ENCODE measurements at regions not wholly inside any gene's neighbourhood (a gene's known extent, or its start where the extent isn't known, plus 50 kb on each side); places are given as distances from the start of the nearest gene placed in this dataset.

DNA sequence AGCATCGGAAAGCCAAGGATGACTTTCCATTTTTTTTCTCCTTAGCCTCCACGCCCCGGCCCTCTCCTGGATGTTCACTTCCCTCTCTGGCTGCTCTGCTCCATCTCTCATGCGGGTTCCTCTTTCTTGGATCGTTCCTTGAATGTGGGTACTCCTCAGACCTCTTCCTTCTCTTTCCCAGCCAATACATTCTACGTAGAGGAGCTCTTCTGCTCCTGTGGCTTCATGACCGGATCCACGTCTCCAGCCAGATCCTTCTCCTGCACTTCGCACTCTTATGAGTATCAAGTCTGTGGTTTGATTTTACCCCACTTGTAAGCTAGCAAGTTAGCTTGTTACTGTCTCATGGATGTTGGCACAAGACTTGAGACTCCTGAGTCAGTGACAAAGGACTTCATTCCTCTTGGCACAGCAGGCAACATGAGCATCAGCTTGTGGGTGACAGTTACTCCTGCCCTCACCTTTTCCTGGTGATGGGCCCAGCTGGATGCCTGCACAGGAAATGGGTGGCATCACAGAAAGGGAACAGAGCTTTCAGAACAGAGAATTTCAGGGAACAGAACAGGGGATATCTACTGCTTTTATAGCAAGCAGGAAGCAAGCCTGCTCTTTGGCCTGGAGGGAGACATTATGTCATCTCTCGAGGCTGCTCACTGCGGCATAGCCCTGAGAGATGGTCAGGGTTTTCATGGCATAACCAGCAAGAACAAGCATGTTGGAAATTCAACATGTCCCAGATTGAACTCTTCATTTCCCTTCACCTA is 100.1 kb upstream of the KIF26B start:
- TF ChIP-seq, protein P1, sequence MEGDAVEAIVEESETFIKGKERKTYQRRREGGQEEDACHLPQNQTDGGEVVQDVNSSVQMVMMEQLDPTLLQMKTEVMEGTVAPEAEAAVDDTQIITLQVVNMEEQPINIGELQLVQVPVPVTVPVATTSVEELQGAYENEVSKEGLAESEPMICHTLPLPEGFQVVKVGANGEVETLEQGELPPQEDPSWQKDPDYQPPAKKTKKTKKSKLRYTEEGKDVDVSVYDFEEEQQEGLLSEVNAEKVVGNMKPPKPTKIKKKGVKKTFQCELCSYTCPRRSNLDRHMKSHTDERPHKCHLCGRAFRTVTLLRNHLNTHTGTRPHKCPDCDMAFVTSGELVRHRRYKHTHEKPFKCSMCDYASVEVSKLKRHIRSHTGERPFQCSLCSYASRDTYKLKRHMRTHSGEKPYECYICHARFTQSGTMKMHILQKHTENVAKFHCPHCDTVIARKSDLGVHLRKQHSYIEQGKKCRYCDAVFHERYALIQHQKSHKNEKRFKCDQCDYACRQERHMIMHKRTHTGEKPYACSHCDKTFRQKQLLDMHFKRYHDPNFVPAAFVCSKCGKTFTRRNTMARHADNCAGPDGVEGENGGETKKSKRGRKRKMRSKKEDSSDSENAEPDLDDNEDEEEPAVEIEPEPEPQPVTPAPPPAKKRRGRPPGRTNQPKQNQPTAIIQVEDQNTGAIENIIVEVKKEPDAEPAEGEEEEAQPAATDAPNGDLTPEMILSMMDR (IDR thresholded peaks at IDR 0.05; ENCODE audit: low read depth, low read length), result no peak
- DNase-seq (ENCODE audit: extremely low read depth, low read depth), result no peak

GRCh38 chr1:245054105-245054504 is 100.7 kb upstream of the KIF26B start:
- TF ChIP-seq, protein P1 (IDR thresholded peaks at IDR 0.05; ENCODE audit: low read depth, low read length), result no peak
- no peak for DNase-seq (ENCODE audit: extremely low read depth, low read depth)

- TF ChIP-seq, protein P1 (IDR thresholded peaks at IDR 0.05; ENCODE audit: low read depth, low read length), result no peak
- DNase-seq (ENCODE audit: extremely low read depth, low read depth), result no peak
Measured at GRCh38 chr1:245052258-245052657, 102.5 kb upstream of the KIF26B start.

GRCh38 chr1:245051349-245052221 is 103.2 kb upstream of the KIF26B start:
- DNase-seq (ENCODE audit: extremely low read depth, low read depth), result no peak
- TF ChIP-seq, protein P1 (IDR thresholded peaks at IDR 0.05; ENCODE audit: low read depth, low read length), result no peak

DNA sequence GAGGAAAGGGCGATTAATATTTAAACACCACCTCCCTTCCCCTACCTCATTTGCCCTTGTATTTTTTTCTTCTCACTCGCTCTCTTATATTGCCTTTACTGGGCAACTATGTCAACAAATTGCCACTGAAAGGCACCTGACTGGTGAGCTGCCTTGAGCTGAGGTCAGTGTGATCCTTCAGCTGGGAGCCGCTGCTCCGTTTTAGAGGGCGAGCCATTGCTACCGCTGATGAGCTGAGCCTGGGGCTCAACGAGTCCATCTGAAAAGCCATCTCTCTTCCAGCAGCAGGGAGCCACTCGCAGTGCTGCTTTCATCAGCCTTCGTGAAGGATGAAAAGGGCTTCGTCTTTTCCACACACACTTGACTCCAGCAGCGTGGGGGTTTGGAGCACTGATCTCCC is 108.0 kb upstream of the KIF26B start:
- DNase-seq (ENCODE audit: extremely low read depth, low read depth), result no peak
- TF ChIP-seq, protein P1 (IDR thresholded peaks at IDR 0.05; ENCODE audit: low read depth, low read length), result no peak

DNA sequence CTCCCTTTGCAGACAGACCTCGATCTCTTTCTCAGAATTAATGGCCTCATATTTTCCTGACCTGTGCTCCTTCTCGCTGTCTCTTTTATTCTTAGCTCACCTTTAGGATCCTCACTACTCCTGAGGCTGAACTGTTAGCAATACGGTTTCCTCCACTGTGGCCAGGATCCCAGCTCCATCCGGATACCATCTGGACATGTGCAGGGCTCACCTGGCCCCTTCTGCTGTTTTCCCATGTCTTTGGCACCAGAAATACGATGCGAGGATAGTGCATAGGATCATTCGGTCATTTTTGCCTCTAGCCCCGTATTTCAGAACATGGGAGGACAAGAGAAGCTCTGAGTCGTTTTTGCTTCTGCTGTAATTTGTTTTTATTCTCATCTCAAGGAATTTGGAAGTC is 108.5 kb upstream of the KIF26B start:
- DNase-seq (ENCODE audit: extremely low read depth, low read depth), result no peak
- TF ChIP-seq, protein P1 (IDR thresholded peaks at IDR 0.05; ENCODE audit: low read depth, low read length), result no peak
